Endothelial cell of umbilical vein (primary cell): ENCODE measurements at regions not wholly inside any gene's neighbourhood (a gene's known extent, or its start where the extent isn't known, plus 50 kb on each side); places are given as distances from the start of the nearest gene placed in this dataset.

Source experiments
- BruUV-seq: library from RNA; stranded (reverse); fragments of 400-500 nt; replicated peaks from 2 replicates; lab custom pipeline; 2021; lab: Mats Ljungman, UMichigan
- CTCF ChIA-PET: fragments of 300-600, 350-600 bp; sonication (Branson Sonifier 250); formaldehyde crosslinking; loops from one replicate; lab custom pipeline; 2021; ENCODE audit warnings: antibody characterized with exemption, inconsistent platforms; lab: Charles Lee
- POLR2A ChIA-PET: fragments of 300-600, 350-600 bp; sonication (Branson Sonifier 250); formaldehyde crosslinking; loops from one replicate; lab custom pipeline; 2021; ENCODE audit warnings: antibody characterized with exemption, inconsistent platforms; lab: Charles Lee
- DNase-seq: peaks from one replicate; pipeline ENCODE4 v3.0.0-alpha.2; 2011; ENCODE audit warnings: low read depth, low spot score
- FAIRE-seq: peaks from 2 replicates; lab custom pipeline; 2011; peaks lifted over from hg19 to GRCh38; lab: Jason Lieb, UNC
- H2AFZ ChIP-seq: 2 replicates; pipeline ENCODE4 v1.6.0; 2012; ENCODE audit warnings: low read depth, low read length, control low read depth, inconsistent platforms
- H3K27ac ChIP-seq: 2 replicates; pipeline ENCODE4 v1.5.1; 2011; ENCODE audit warnings: low read depth, mild to moderate bottlenecking, control low read depth, low read length, moderate library complexity; ENCODE audit not compliant: insufficient read depth
- H3K27me3 ChIP-seq, 2 experiments: 2 replicates each; pipeline versions ENCODE4 v1.6.0 to v1.6.1; 2011; ENCODE audit warnings: low read length in 2 of 2, mixed read lengths in 1 of 2; ENCODE audit not compliant: control insufficient read depth in 2 of 2, insufficient read depth in 2 of 2
- H3K36me3 ChIP-seq, 2 experiments: 2 replicates in 1 of 2; 3 replicates in 1 of 2; pipeline ENCODE4 v1.5.1; 2011; ENCODE audit warnings: low read length in 2 of 2, mild to moderate bottlenecking in 1 of 2, moderate library complexity in 1 of 2; ENCODE audit not compliant: control insufficient read depth in 2 of 2, insufficient read depth in 2 of 2; ENCODE audit errors: extremely low read depth in 1 of 2
- H3K4me1 ChIP-seq: 3 replicates; pipeline ENCODE4 v1.5.1; 2011; ENCODE audit warnings: mild to moderate bottlenecking, low read length; ENCODE audit not compliant: control insufficient read depth, insufficient read depth; ENCODE audit errors: extremely low read depth
- H3K4me2 ChIP-seq: 2 replicates; pipeline ENCODE4 v1.6.1; 2011; ENCODE audit warnings: low read length, control low read depth, mixed read lengths; ENCODE audit not compliant: insufficient read depth
- H3K4me3 ChIP-seq, 3 experiments: fragments of 200-600 bp in 1 of 3; sonication (generic), shearing (Covaris generic) in 1 of 3; replicated peaks in 1 of 3; 2 replicates each; pipeline ENCODE4 v1.5.1; 2011 to 2016; ENCODE audit warnings: control low read depth in 3 of 3, low read length in 3 of 3, mild to moderate bottlenecking in 2 of 3, inconsistent platforms in 1 of 3, low read depth in 1 of 3, moderate library complexity in 1 of 3; ENCODE audit not compliant: insufficient read depth in 1 of 3
- H3K79me2 ChIP-seq: 2 replicates; pipeline ENCODE4 v1.6.0; 2012; ENCODE audit warnings: low read length, inconsistent platforms; ENCODE audit not compliant: control insufficient read depth, insufficient read depth
- H3K9ac ChIP-seq: replicated peaks from 2 replicates; pipeline ENCODE3; 2011; ENCODE audit warnings: low read length, control low read depth; ENCODE audit not compliant: insufficient read depth; ENCODE audit errors: extremely low read depth
- H3K9me1 ChIP-seq: replicated peaks from 3 replicates; pipeline ENCODE4 v1.6.0; 2011; ENCODE audit warnings: mild to moderate bottlenecking, low read length; ENCODE audit not compliant: control insufficient read depth, insufficient read depth; ENCODE audit errors: extremely low read depth
- H3K9me3 ChIP-seq: replicated peaks from 2 replicates; pipeline ENCODE4 v1.5.1; 2012; ENCODE audit warnings: low read length, inconsistent platforms; ENCODE audit not compliant: control insufficient read depth, insufficient read depth
- H4K20me1 ChIP-seq: replicated peaks from 2 replicates; pipeline ENCODE3; 2011; ENCODE audit warnings: mild to moderate bottlenecking, low read length; ENCODE audit not compliant: control insufficient read depth, insufficient read depth; ENCODE audit errors: extremely low read depth
- EZH2 ChIP-seq: IDR thresholded peaks from 2 replicates; pipeline ENCODE4 v1.6.1; 2012; ENCODE audit warnings: borderline replicate concordance, low read depth, mild to moderate bottlenecking, moderate library complexity, low read length, inconsistent platforms; ENCODE audit not compliant: severe bottlenecking
- FOS ChIP-seq: IDR thresholded peaks from 2 replicates; pipeline ENCODE4 v1.6.1; 2011; ENCODE audit warnings: mild to moderate bottlenecking, low read length, moderate library complexity, borderline replicate concordance; ENCODE audit not compliant: insufficient read depth
- GATA2 ChIP-seq: IDR thresholded peaks from 2 replicates; pipeline ENCODE4 v1.7.0; 2011; ENCODE audit warnings: low read depth, mild to moderate bottlenecking, moderate library complexity, mixed read lengths, low read length; ENCODE audit not compliant: insufficient read length, insufficient read depth
- JUN ChIP-seq: IDR thresholded peaks from 2 replicates; pipeline ENCODE4 v1.6.1; 2011; ENCODE audit warnings: borderline replicate concordance, low read depth; ENCODE audit not compliant: insufficient read length, insufficient read depth
- MAX ChIP-seq: IDR thresholded peaks from 2 replicates; pipeline ENCODE4 v1.6.1; 2011; ENCODE audit not compliant: insufficient read depth, insufficient read length
- MYC ChIP-seq: IDR thresholded peaks from one replicate; pipeline ENCODE4 v1.6.1; 2011; ENCODE audit warnings: mild to moderate bottlenecking, low read depth, low read length
- POLR2A ChIP-seq: IDR thresholded peaks from 2 replicates; pipeline ENCODE4 v1.6.1; 2012; ENCODE audit warnings: low read depth, mild to moderate bottlenecking, control low read depth, low read length
- POLR2AphosphoS5 ChIP-seq: IDR thresholded peaks from 2 replicates; pipeline ENCODE4 v1.6.1; 2012; ENCODE audit warnings: low read depth, mild to moderate bottlenecking, control low read depth, low read length, moderate library complexity; ENCODE audit not compliant: insufficient read depth
- dilution Hi-C: fragments of 300-500 bp; cut with MboI; formaldehyde crosslinking; loops from one replicate; pipeline ENCODE4 v1.15.0; 2019; ENCODE audit warnings: low sequenced_read_pairs; ENCODE audit not compliant: extremely low pct_ligation_motif_present
- intact Hi-C: fragments of 100-400 bp; cut with micrococcal nuclease; formaldehyde crosslinking; loops from one replicate; pipeline ENCODE4 v1.10.0; 2022
- TF ChIP-seq, protein P1 (sequence below), 2 donors: IDR thresholded peaks; 1 replicate in 1 of 2; 2 replicates in 1 of 2; pipeline ENCODE4 v1.5.1; 2011; ENCODE audit warnings: low read length in 2 of 2, mild to moderate bottlenecking in 2 of 2, moderate library complexity in 2 of 2, control low read depth in 1 of 2, inconsistent platforms in 1 of 2, low read depth in 1 of 2; ENCODE audit not compliant: insufficient read depth in 1 of 2; ENCODE audit errors: extremely low read depth in 1 of 2

- Histone ChIP-seq H3K27me3 (no peaks in the 10 kb centered on the region), H3K9me3 (no peaks in the 10 kb centered on the region), H3K4me3 (no peak overlapping the region), H3K36me3 (no peaks in the 10 kb centered on the region), H3K9ac (no peak overlapping the region), H3K4me1 (no peaks in the 10 kb centered on the region), H3K4me2 (no peak overlapping the region), H3K79me2 (no peaks in the 10 kb centered on the region), H2AFZ (no peak overlapping the region), H3K27ac (no peak overlapping the region), H4K20me1 (no peaks in the 10 kb centered on the region), H3K9me1 (no peaks in the 10 kb centered on the region)
- TF ChIP-seq GATA2 (no peak), JUN (no peak), FOS (no peak), POLR2A (no peak), POLR2AphosphoS5 (no peak), MYC (no peak), EZH2 (no peak), MAX (no peak)
- TF ChIP-seq, protein P1, sequence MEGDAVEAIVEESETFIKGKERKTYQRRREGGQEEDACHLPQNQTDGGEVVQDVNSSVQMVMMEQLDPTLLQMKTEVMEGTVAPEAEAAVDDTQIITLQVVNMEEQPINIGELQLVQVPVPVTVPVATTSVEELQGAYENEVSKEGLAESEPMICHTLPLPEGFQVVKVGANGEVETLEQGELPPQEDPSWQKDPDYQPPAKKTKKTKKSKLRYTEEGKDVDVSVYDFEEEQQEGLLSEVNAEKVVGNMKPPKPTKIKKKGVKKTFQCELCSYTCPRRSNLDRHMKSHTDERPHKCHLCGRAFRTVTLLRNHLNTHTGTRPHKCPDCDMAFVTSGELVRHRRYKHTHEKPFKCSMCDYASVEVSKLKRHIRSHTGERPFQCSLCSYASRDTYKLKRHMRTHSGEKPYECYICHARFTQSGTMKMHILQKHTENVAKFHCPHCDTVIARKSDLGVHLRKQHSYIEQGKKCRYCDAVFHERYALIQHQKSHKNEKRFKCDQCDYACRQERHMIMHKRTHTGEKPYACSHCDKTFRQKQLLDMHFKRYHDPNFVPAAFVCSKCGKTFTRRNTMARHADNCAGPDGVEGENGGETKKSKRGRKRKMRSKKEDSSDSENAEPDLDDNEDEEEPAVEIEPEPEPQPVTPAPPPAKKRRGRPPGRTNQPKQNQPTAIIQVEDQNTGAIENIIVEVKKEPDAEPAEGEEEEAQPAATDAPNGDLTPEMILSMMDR (IDR thresholded peaks at IDR 0.05; ENCODE audit: extremely low read depth in 1 of 2, insufficient read depth in 1 of 2, low read depth in 1 of 2, low read length in 2 of 2): no peak
- no peak for DNase-seq
- intact Hi-C loops (loop anchor here (1.0 to 5.0 kb wide), 3 partner anchors 95 to 1040 kb away; no protein-coding TSS in a partner anchor), dilution Hi-C loops (no loop called here)
- FAIRE-seq: peak; percentile 35
- CTCF ChIA-PET: no interaction called here
- BruUV-seq: no TSS peak
- POLR2A ChIA-PET: no interaction called here
Observed at GRCh38 chr10:85547460-85548023, 819.1 kb downstream of the GRID1 start.
